ENCODE measurements at regions not wholly inside any gene's neighbourhood (a gene's known extent, or its start where the extent isn't known, plus 50 kb on each side); places are given as distances from the start of the nearest gene placed in this dataset.
"Not testable (repeated sequence)": the region's sequence is repeated elsewhere in the genome, so short reads cannot be mapped to it uniquely, and the experiment has no call there.

DNA sequence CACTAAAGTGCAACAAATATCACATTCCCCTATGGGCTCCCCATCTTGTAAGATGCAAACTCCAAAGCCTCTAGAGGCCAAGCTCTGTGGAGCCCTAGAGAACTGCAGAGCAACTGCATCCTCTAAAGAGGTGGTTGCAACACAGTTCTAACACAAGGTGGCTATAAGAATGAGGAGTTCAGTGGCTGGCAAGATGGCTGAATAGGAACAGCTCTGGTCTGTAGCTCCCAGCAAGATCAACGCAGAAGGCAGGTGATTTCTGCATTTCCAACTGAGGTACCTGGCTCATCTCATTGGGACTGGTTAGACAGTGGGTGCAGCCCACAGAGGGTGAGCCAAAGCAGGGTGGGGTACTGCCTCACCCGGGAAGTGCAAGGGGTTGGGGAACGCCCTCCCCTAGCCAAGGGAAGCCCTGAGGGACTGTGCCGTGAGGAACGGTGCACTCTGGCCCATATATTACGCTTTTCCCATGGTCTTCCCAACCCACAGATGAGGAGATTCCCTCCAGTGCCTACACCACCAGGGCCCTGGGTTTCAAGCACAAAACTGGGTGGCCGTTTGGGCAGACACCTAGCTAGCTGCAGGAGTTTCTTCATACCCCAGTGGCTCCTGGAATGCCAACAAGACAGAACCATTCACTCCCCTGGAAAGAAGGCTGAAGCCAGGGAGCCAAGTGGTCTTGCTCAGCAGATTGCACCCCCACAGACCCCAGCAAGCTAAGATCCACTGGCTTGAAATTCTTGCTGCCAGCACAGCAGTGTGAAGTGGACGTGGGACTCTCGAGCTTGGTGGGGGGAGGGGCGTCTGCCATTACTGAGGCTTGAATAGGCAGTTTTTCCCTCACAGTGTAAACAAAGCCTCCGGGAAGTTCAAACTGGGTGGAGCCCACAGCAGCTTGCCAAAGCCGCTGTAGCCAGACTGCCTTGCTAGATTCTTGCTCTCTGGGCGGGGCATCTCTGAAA lies 188.6 kb upstream of the EGLN3 start:
- DNase-seq; POLR2A ChIA-PET; H3K27me3 ChIP-seq (ENCODE audit: control insufficient read depth in 2 of 2, insufficient read depth in 2 of 2, low read length in 2 of 2); H3K36me3 ChIP-seq (ENCODE audit: control insufficient read depth in 2 of 3, insufficient read depth in 3 of 3, low read length in 3 of 3); H3K4me3 ChIP-seq (ENCODE audit: low read length); H3K27ac ChIP-seq (ENCODE audit: low read depth, low read length); H3K9me3 ChIP-seq (ENCODE audit: control insufficient read depth in 2 of 3, low read length in 3 of 3); H3K4me3 Mint-ChIP-seq; H3K4me1 ChIP-seq (ENCODE audit: control insufficient read depth in 2 of 2, insufficient read depth in 2 of 2, low read length in 2 of 2); ATAC-seq; H3K36me3 Mint-ChIP-seq; intact Hi-C loops (cut with micrococcal nuclease); H3K27ac Mint-ChIP-seq; H3K4me1 Mint-ChIP-seq; H3K27me3 Mint-ChIP-seq; CTCF ChIA-PET: not testable (repeated sequence)
- peaks cover 6 to 36% (median 17%) of the 10 kb centered on the region in 11 donors for H3K9me3 Mint-ChIP-seq

DNA sequence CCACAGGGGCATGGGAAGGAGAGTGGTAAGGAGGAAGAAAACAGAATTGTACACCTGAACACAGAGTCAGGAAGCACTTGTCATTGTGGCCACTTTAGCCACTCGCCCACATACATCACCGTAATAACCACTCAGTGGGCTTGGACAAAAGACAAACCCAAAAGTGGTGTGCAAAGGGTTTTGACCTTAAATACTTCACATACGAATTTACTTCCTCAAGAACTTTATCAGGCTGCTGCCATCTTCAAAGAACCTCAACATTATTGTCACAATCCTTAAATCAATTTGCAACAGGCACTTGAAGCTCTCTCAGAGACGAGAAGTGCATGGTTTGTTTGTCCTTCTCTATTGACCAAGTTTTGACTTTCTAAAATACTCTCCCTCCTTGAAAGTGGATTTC lies 187.3 kb upstream of the EGLN3 start:
- Histone ChIP-seq H3K4me1 (ENCODE audit: control insufficient read depth in 2 of 2, insufficient read depth in 2 of 2, low read length in 2 of 2) (no peaks in the 10 kb centered on the region), H3K9me3 (ENCODE audit: control insufficient read depth in 2 of 3, low read length in 3 of 3) (no peaks in the 10 kb centered on the region), H3K36me3 (ENCODE audit: control insufficient read depth in 2 of 3, insufficient read depth in 3 of 3, low read length in 3 of 3) (no peaks in the 10 kb centered on the region), H3K27ac (ENCODE audit: low read depth, low read length) (no peak overlapping the region), H3K27me3 (ENCODE audit: control insufficient read depth in 2 of 2, insufficient read depth in 2 of 2, low read length in 2 of 2) (no peaks in the 10 kb centered on the region), H3K4me3 (ENCODE audit: low read length) (no peak overlapping the region)
- H3K4me3 Mint-ChIP-seq = no peak overlapping the region
- ATAC-seq (no peak), DNase-seq (no peak)
- intact Hi-C loops (cut with micrococcal nuclease) = no loop called here
- H3K27ac Mint-ChIP-seq = no peak overlapping the region
- CTCF ChIA-PET = no interaction called here
- H3K9me3 Mint-ChIP-seq = peaks cover 6 to 25% (median 12%) of the 10 kb centered on the region in 11 donors
- POLR2A ChIA-PET = no interaction called here
- no peaks in the 10 kb centered on the region for H3K4me1 Mint-ChIP-seq
- H3K27me3 Mint-ChIP-seq = peaks cover 0 to 10% (median 4%) of the 10 kb centered on the region in 5 donors
- peaks cover 0 to 4% (median 0%) of the 10 kb centered on the region in 5 donors for H3K36me3 Mint-ChIP-seq

DNA sequence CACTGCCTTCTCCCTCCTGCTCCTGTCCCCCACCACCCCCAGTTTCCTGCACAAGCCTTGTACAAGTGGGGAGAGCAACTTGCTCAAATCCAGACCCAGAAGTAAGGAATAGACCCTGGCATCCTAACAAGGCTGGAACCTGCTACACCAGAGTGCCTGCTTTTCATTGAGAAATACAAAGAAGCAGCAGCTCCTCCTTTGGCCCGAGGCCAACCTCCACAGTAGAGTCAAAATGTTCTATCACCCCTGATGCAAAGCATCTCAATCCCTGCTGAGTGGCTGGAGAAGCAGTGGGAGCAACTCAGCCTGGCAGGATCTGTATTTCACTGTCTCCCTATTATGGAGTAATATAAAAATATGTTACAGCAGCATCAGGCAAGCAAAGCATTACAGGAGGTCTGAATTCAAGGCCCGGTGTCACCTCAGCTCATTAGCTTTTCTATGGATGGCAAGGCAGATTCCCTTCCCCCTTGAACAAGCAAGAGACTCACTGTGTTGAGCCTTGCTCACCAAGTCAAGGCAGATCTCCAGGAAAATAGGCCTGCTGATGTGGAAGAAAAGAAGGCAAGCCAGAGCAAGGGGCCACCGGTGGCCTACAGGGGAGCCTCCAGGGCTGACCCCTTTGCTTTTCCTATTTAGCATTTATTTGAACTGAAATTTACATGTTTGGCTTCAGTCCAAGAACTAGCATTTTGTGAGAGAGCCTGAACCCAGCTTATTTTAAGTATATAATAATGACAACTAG lies 186.3 kb upstream of the EGLN3 start:
- H3K27me3 ChIP-seq (ENCODE audit: control insufficient read depth in 2 of 2, insufficient read depth in 2 of 2, low read length in 2 of 2) = no peaks in the 10 kb centered on the region
- no peak for ATAC-seq
- no peaks in the 10 kb centered on the region for H3K4me1 ChIP-seq (ENCODE audit: control insufficient read depth in 2 of 2, insufficient read depth in 2 of 2, low read length in 2 of 2)
- H3K9me3 ChIP-seq (ENCODE audit: control insufficient read depth in 2 of 3, low read length in 3 of 3) = no peaks in the 10 kb centered on the region
- H3K9me3 Mint-ChIP-seq = peaks cover 5 to 17% (median 7%) of the 10 kb centered on the region in 11 donors
- peaks cover 0 to 9% (median 8%) of the 10 kb centered on the region in 5 donors for H3K27me3 Mint-ChIP-seq
- no peak for DNase-seq
- no peak overlapping the region for H3K27ac Mint-ChIP-seq
- intact Hi-C loops (cut with micrococcal nuclease) = no loop called here
- H3K36me3 ChIP-seq (ENCODE audit: control insufficient read depth in 2 of 3, insufficient read depth in 3 of 3, low read length in 3 of 3) = no peaks in the 10 kb centered on the region
- ChIA-PET CTCF (no interaction called here), POLR2A (no interaction called here)
- H3K4me3 ChIP-seq (ENCODE audit: low read length) = no peak overlapping the region
- no peaks in the 10 kb centered on the region for H3K4me1 Mint-ChIP-seq
- peaks cover 0 to under 1% (median 0%) of the 10 kb centered on the region in 5 donors for H3K36me3 Mint-ChIP-seq
- no peak overlapping the region for H3K4me3 Mint-ChIP-seq
- H3K27ac ChIP-seq (ENCODE audit: low read depth, low read length) = no peak overlapping the region

DNA sequence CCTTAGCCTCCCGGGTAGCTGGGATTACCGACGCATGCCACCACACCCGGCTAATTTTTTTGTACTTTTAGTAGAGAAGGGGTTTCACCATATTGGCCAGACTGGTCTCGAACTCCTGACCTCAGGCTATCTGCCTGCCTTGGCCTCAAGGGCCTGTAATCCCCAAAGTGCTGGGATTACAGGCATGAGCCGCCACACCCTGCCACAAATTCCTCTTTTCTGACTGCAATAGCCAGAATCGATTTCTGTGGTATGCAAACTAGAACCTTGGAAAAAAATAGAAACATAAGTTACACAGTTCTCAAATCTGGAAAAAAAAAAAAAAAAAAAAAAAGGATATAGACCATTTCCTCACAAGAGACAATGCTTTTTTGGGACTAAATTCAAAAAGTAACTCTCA lies 184.6 kb upstream of the EGLN3 start:
- POLR2A ChIA-PET = no interaction called here
- peaks cover 0 to 4% (median 0%) of the 10 kb centered on the region in 11 donors for H3K9me3 Mint-ChIP-seq
- DNase-seq (no peak), ATAC-seq (no peak)
- intact Hi-C loops (cut with micrococcal nuclease) = no loop called here
- H3K4me3 ChIP-seq (ENCODE audit: low read length) = no peak overlapping the region
- peaks cover 0 to 9% (median 8%) of the 10 kb centered on the region in 5 donors for H3K27me3 Mint-ChIP-seq
- H3K27ac Mint-ChIP-seq = no peak overlapping the region
- no peaks in the 10 kb centered on the region for H3K4me1 ChIP-seq (ENCODE audit: control insufficient read depth in 2 of 2, insufficient read depth in 2 of 2, low read length in 2 of 2)
- no peaks in the 10 kb centered on the region for H3K36me3 Mint-ChIP-seq
- CTCF ChIA-PET = no interaction called here
- no peak overlapping the region for H3K27ac ChIP-seq (ENCODE audit: low read depth, low read length)
- H3K27me3 ChIP-seq (ENCODE audit: control insufficient read depth in 2 of 2, insufficient read depth in 2 of 2, low read length in 2 of 2) = no peaks in the 10 kb centered on the region
- H3K4me3 Mint-ChIP-seq = no peak overlapping the region
- H3K9me3 ChIP-seq (ENCODE audit: control insufficient read depth in 2 of 3, low read length in 3 of 3) = no peaks in the 10 kb centered on the region
- no peaks in the 10 kb centered on the region for H3K4me1 Mint-ChIP-seq
- no peaks in the 10 kb centered on the region for H3K36me3 ChIP-seq (ENCODE audit: control insufficient read depth in 2 of 3, insufficient read depth in 3 of 3, low read length in 3 of 3)

DNA sequence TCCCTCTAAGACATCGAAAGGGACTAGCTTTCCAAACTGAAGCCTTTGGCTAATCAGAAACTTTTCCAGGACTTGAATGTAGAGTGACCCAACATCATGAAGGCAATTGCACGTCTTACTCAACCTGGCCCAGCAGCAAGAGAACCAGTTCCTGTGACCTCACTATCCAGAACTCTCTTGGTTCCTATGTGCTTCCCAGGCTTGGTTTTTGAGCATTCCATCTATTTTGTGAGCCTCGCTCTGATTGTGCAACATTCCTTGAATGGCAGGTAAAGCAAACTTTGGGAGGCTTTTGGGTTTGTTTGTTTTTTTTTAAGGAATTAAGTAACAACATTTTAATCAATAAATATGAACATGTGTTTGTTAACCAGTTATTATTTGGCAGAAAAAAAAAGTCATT lies 183.6 kb upstream of the EGLN3 start:
- Mint-ChIP-seq H3K4me3 (no peak overlapping the region), H3K36me3 (no peaks in the 10 kb centered on the region), H3K27ac (no peak overlapping the region), H3K9me3 (peaks cover 0 to 4% (median 0%) of the 10 kb centered on the region in 11 donors), H3K27me3 (peaks cover 0 to 9% (median 8%) of the 10 kb centered on the region in 5 donors), H3K4me1 (no peaks in the 10 kb centered on the region)
- Histone ChIP-seq H3K27ac (ENCODE audit: low read depth, low read length) (no peak overlapping the region), H3K4me1 (ENCODE audit: control insufficient read depth in 2 of 2, insufficient read depth in 2 of 2, low read length in 2 of 2) (no peaks in the 10 kb centered on the region), H3K27me3 (ENCODE audit: control insufficient read depth in 2 of 2, insufficient read depth in 2 of 2, low read length in 2 of 2) (no peaks in the 10 kb centered on the region), H3K9me3 (ENCODE audit: control insufficient read depth in 2 of 3, low read length in 3 of 3) (no peaks in the 10 kb centered on the region), H3K4me3 (ENCODE audit: low read length) (no peak overlapping the region), H3K36me3 (ENCODE audit: control insufficient read depth in 2 of 3, insufficient read depth in 3 of 3, low read length in 3 of 3) (no peaks in the 10 kb centered on the region)
- intact Hi-C loops (cut with micrococcal nuclease) = no loop called here
- DNase-seq (no peak), ATAC-seq (no peak)
- POLR2A ChIA-PET = no interaction called here
- CTCF ChIA-PET = no interaction called here

DNA sequence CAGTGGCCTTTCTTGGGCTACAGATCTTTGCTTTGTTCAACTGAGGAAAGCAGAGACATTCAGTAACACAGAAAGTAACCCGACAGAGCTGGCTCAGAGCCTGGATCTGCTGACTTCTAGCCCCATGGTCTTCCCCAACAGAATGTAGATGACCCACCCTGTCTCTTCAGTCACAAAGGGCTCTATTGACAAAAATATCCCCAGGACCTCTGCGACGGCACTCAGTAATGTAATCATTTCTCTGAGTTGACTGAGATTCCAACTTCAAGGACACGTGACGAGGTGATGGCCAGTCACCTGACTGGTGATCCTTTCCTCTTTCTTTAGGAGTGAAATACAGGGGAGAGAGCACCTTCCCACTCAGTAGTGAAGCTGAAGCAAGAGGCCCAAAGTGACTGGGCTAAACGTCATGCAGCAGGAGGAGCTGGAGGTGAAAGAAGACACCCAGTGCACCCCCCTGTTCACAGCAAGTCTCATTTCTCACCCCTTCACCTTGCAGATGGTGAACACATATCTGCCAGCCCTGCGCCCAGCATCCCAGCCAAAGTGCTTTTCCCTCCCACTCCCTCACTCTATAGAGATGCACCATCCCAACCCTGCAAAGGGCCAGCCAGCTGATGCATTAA lies 179.2 kb upstream of the EGLN3 start:
- Mint-ChIP-seq H3K4me3 (no peak overlapping the region), H3K36me3 (no peaks in the 10 kb centered on the region), H3K27me3 (peaks cover 0 to 13% (median 6%) of the 10 kb centered on the region in 5 donors), H3K9me3 (peaks cover 0 to 4% (median 0%) of the 10 kb centered on the region in 11 donors), H3K4me1 (no peaks in the 10 kb centered on the region), H3K27ac (no peak overlapping the region)
- no peak overlapping the region for H3K27ac ChIP-seq (ENCODE audit: low read depth, low read length)
- H3K4me1 ChIP-seq (ENCODE audit: control insufficient read depth in 2 of 2, insufficient read depth in 2 of 2, low read length in 2 of 2) = no peaks in the 10 kb centered on the region
- H3K4me3 ChIP-seq (ENCODE audit: low read length) = no peak overlapping the region
- intact Hi-C loops (cut with micrococcal nuclease) = no loop called here
- ATAC-seq (no peak), DNase-seq (no peak)
- ChIA-PET CTCF (no interaction called here), POLR2A (no interaction called here)
- H3K27me3 ChIP-seq (ENCODE audit: control insufficient read depth in 2 of 2, insufficient read depth in 2 of 2, low read length in 2 of 2) = no peaks in the 10 kb centered on the region
- no peaks in the 10 kb centered on the region for H3K36me3 ChIP-seq (ENCODE audit: control insufficient read depth in 2 of 3, insufficient read depth in 3 of 3, low read length in 3 of 3)
- H3K9me3 ChIP-seq (ENCODE audit: control insufficient read depth in 2 of 3, low read length in 3 of 3) = no peaks in the 10 kb centered on the region
